ENCODE measurements at regions not wholly inside any gene's neighbourhood (a gene's known extent, or its start where the extent isn't known, plus 50 kb on each side); places are given as distances from the start of the nearest gene placed in this dataset.

GRCh38 chr1:60621368-60621851, 461.0 kb upstream of the NFIA start (continued):
- TF ChIP-seq, protein P1, sequence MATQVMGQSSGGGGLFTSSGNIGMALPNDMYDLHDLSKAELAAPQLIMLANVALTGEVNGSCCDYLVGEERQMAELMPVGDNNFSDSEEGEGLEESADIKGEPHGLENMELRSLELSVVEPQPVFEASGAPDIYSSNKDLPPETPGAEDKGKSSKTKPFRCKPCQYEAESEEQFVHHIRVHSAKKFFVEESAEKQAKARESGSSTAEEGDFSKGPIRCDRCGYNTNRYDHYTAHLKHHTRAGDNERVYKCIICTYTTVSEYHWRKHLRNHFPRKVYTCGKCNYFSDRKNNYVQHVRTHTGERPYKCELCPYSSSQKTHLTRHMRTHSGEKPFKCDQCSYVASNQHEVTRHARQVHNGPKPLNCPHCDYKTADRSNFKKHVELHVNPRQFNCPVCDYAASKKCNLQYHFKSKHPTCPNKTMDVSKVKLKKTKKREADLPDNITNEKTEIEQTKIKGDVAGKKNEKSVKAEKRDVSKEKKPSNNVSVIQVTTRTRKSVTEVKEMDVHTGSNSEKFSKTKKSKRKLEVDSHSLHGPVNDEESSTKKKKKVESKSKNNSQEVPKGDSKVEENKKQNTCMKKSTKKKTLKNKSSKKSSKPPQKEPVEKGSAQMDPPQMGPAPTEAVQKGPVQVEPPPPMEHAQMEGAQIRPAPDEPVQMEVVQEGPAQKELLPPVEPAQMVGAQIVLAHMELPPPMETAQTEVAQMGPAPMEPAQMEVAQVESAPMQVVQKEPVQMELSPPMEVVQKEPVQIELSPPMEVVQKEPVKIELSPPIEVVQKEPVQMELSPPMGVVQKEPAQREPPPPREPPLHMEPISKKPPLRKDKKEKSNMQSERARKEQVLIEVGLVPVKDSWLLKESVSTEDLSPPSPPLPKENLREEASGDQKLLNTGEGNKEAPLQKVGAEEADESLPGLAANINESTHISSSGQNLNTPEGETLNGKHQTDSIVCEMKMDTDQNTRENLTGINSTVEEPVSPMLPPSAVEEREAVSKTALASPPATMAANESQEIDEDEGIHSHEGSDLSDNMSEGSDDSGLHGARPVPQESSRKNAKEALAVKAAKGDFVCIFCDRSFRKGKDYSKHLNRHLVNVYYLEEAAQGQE (IDR thresholded peaks at IDR 0.05; ENCODE audit: low read depth): no peak
- TF ChIP-seq JUND (IDR thresholded peaks at IDR 0.05) (no peak), YY1 (IDR thresholded peaks at IDR 0.05; ENCODE audit: extremely low read depth, insufficient replicate concordance, low read depth, low read length) (no peak)
- TF ChIP-seq, protein P2, sequence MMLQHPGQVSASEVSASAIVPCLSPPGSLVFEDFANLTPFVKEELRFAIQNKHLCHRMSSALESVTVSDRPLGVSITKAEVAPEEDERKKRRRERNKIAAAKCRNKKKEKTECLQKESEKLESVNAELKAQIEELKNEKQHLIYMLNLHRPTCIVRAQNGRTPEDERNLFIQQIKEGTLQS (IDR thresholded peaks at IDR 0.05): no peak
- TF ChIP-seq, protein P3, sequence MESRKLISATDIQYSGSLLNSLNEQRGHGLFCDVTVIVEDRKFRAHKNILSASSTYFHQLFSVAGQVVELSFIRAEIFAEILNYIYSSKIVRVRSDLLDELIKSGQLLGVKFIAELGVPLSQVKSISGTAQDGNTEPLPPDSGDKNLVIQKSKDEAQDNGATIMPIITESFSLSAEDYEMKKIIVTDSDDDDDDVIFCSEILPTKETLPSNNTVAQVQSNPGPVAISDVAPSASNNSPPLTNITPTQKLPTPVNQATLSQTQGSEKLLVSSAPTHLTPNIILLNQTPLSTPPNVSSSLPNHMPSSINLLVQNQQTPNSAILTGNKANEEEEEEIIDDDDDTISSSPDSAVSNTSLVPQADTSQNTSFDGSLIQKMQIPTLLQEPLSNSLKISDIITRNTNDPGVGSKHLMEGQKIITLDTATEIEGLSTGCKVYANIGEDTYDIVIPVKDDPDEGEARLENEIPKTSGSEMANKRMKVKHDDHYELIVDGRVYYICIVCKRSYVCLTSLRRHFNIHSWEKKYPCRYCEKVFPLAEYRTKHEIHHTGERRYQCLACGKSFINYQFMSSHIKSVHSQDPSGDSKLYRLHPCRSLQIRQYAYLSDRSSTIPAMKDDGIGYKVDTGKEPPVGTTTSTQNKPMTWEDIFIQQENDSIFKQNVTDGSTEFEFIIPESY (IDR thresholded peaks at IDR 0.05; ENCODE audit: extremely low read depth, insufficient replicate concordance, low read length): no peak

- Histone ChIP-seq H3K79me2 (ENCODE audit: insufficient read depth, low read length) (no peaks in the 10 kb centered on the region), H3K4me3 (replicated peaks in 1 of 2; ENCODE audit: low read depth in 1 of 2, low read length in 2 of 2) (no peak overlapping the region), H3K27ac (ENCODE audit: low read depth, low read length) (no peak overlapping the region), H3K9ac (ENCODE audit: low read length) (no peak overlapping the region), H3K27me3 (ENCODE audit: insufficient read depth, low read length) (peaks cover 4% of the 10 kb centered on the region; the same call in 1 of the 2 replicates), H3K9me3 (ENCODE audit: control insufficient read depth in 1 of 2, insufficient read depth in 1 of 2, low read depth in 1 of 2, low read length in 2 of 2) (no peaks in the 10 kb centered on the region), H3K4me1 (ENCODE audit: control insufficient read depth in 1 of 2, insufficient read depth in 2 of 2, low read length in 2 of 2) (no peaks in the 10 kb centered on the region), H4K20me1 (ENCODE audit: insufficient read depth) (no peaks in the 10 kb centered on the region), H3K9me2 (ENCODE audit: insufficient read depth) (no peaks in the 10 kb centered on the region), H3K36me3 (ENCODE audit: control insufficient read depth in 1 of 2, insufficient read depth in 2 of 2, low read length in 2 of 2) (no peaks in the 10 kb centered on the region), H3K4me2 (ENCODE audit: low read length) (no peak overlapping the region), H2AFZ (ENCODE audit: low read depth, low read length, poor library complexity, severe bottlenecking) (no peak overlapping the region)
- no peak for DNase-seq (ENCODE audit: low read depth, low spot score)
- ATAC-seq: no peak
- ChIA-PET RAD21 (ENCODE audit: low non-redundant PET in 1 of 2, low total read pairs in 2 of 2, uncharacterized antibody in 2 of 2, unreplicated experiment in 2 of 2) (no interaction called here), POLR2A (no interaction called here), CTCF (no interaction called here)
- BruUV-seq (replicated peaks): no TSS peak
- intact Hi-C loops (cut with micrococcal nuclease): no loop called here
- TF ChIP-seq, protein P1 (IDR thresholded peaks at IDR 0.05; ENCODE audit: low read depth): no peak
- no peak for TF ChIP-seq CBX3 (IDR thresholded peaks at IDR 0.05; ENCODE audit: low read depth)
- no peak for TF ChIP-seq TCF7L2 (IDR thresholded peaks at IDR 0.05; ENCODE audit: borderline replicate concordance, extremely low read depth, insufficient read depth, insufficient read length)
- TF ChIP-seq, protein P4, sequence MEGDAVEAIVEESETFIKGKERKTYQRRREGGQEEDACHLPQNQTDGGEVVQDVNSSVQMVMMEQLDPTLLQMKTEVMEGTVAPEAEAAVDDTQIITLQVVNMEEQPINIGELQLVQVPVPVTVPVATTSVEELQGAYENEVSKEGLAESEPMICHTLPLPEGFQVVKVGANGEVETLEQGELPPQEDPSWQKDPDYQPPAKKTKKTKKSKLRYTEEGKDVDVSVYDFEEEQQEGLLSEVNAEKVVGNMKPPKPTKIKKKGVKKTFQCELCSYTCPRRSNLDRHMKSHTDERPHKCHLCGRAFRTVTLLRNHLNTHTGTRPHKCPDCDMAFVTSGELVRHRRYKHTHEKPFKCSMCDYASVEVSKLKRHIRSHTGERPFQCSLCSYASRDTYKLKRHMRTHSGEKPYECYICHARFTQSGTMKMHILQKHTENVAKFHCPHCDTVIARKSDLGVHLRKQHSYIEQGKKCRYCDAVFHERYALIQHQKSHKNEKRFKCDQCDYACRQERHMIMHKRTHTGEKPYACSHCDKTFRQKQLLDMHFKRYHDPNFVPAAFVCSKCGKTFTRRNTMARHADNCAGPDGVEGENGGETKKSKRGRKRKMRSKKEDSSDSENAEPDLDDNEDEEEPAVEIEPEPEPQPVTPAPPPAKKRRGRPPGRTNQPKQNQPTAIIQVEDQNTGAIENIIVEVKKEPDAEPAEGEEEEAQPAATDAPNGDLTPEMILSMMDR (IDR thresholded peaks at IDR 0.05 in 2 of 3, conservative IDR thresholded peaks at IDR 0.05 in 1 of 3; ENCODE audit: borderline replicate concordance in 1 of 3, insufficient read depth in 1 of 3, low read depth in 2 of 3, low read length in 2 of 3): no peak
- TF ChIP-seq, protein P5, sequence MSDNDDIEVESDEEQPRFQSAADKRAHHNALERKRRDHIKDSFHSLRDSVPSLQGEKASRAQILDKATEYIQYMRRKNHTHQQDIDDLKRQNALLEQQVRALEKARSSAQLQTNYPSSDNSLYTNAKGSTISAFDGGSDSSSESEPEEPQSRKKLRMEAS (IDR thresholded peaks at IDR 0.05): no peak
- no peak for TF ChIP-seq JUND (IDR thresholded peaks at IDR 0.05)
- no peak for TF ChIP-seq SP1 (IDR thresholded peaks at IDR 0.05; ENCODE audit: low read depth)
- no peak for TF ChIP-seq ELF1 (IDR thresholded peaks at IDR 0.05; ENCODE audit: borderline replicate concordance, low read depth)
- no peak for TF ChIP-seq SIN3A (IDR thresholded peaks at IDR 0.05; ENCODE audit: low read depth)
Observed at GRCh38 chr1:60620087-60620486, 462.3 kb upstream of the NFIA start.

Measured in HCT116 (cell line).